Mammary epithelial cell (primary cell): ENCODE measurements at regions not wholly inside any gene's neighbourhood (a gene's known extent, or its start where the extent isn't known, plus 50 kb on each side); places are given as distances from the start of the nearest gene placed in this dataset.

Source experiments
- EZH2 ChIP-seq: IDR thresholded peaks from 2 replicates; pipeline ENCODE4 v1.6.1; 2012; ENCODE audit warnings: low read length, inconsistent platforms, borderline replicate concordance
- TF ChIP-seq, protein P1 (sequence below), 2 donors: IDR thresholded peaks in 1 of 2; conservative IDR thresholded peaks in 1 of 2; 2 replicates each; pipeline ENCODE4 v1.5.1; 2011 to 2012; ENCODE audit warnings: inconsistent platforms in 2 of 2, low read length in 2 of 2, mild to moderate bottlenecking in 2 of 2, control low read depth in 1 of 2, low read depth in 1 of 2; ENCODE audit not compliant: insufficient read depth in 1 of 2; ENCODE audit errors: extremely low read depth in 1 of 2

DNA sequence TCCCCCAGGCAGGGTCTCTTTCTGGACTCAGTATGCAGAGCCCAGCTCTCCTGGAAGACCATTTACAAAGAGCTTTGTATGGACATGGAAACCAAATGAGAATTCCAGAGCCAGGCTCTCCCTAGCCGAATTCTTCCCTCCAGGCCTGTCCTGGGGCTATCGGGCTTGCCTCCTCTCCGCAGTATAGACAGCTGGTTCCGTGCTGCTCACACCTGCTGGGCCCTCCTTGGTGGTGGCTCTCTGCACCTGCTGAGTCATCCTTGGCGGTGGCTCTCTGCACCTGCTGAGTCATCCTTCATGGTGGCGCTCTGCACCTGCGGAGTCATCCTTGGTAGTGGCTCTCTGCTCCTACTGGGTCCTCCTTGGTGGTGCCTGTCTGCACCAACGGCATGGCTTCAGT lies 743.5 kb downstream of the BRD1 start:
- TF ChIP-seq, protein P1, sequence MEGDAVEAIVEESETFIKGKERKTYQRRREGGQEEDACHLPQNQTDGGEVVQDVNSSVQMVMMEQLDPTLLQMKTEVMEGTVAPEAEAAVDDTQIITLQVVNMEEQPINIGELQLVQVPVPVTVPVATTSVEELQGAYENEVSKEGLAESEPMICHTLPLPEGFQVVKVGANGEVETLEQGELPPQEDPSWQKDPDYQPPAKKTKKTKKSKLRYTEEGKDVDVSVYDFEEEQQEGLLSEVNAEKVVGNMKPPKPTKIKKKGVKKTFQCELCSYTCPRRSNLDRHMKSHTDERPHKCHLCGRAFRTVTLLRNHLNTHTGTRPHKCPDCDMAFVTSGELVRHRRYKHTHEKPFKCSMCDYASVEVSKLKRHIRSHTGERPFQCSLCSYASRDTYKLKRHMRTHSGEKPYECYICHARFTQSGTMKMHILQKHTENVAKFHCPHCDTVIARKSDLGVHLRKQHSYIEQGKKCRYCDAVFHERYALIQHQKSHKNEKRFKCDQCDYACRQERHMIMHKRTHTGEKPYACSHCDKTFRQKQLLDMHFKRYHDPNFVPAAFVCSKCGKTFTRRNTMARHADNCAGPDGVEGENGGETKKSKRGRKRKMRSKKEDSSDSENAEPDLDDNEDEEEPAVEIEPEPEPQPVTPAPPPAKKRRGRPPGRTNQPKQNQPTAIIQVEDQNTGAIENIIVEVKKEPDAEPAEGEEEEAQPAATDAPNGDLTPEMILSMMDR (conservative IDR thresholded peaks at IDR 0.05 in 1 of 2, IDR thresholded peaks at IDR 0.05 in 1 of 2; ENCODE audit: extremely low read depth in 1 of 2, insufficient read depth in 1 of 2, low read depth in 1 of 2, low read length in 2 of 2) = no peak
- TF ChIP-seq EZH2 = no peak
